ENCODE measurements at regions not wholly inside any gene's neighbourhood (a gene's known extent, or its start where the extent isn't known, plus 50 kb on each side); places are given as distances from the start of the nearest gene placed in this dataset.

DNA sequence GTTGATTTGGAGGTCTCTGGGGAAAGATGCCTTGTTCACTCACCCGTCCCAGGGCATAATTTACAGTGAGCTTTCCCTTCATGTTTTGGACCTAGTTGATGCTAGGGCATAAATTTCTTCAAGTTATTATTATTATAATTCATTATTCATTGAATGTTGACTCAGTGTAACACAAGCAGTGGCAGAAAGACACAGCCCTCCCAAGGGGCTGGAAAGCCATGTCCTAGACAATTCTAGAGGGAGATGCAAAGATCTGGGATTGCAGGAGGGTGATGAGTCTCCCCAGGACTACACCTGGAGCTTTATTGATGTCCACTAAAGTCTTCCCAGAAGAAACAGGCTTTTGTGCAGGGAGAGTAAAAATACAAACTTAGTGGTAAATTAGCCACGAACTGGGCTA is 322.0 kb upstream of the MOCS1 start:
- no peaks in the 10 kb centered on the region for H3K9me3 ChIP-seq (ENCODE audit: control insufficient read depth, insufficient read depth, low read length)
- no peak for ATAC-seq (ENCODE audit: low read depth)
- CTCF ChIA-PET: no interaction called here

More for the DNA sequence above, 322.0 kb upstream of the MOCS1 start:
- no peak overlapping the region for H3K9ac ChIP-seq (ENCODE audit: low read depth, low read length)
- intact Hi-C loops (cut with micrococcal nuclease): no loop called here
- no peak overlapping the region for H2BK120ac ChIP-seq (ENCODE audit: low read depth, low read length)
- H4K8ac ChIP-seq (ENCODE audit: low read depth in 2 of 2, low read length in 2 of 2): no peak overlapping the region
- H3K18ac ChIP-seq (ENCODE audit: low read depth, low read length): no peak overlapping the region
- no peak overlapping the region for H3K56ac ChIP-seq (ENCODE audit: extremely low read depth, insufficient read depth, low read length)
- no peak overlapping the region for H3K14ac ChIP-seq (replicated peaks; ENCODE audit: low read depth, low read length)
- no peak overlapping the region for H3K4me3 ChIP-seq (ENCODE audit: insufficient read depth, low read depth, low read length)
- H2AFZ ChIP-seq (replicated peaks; ENCODE audit: low read length, poor library complexity): no peak overlapping the region
- H3K27ac ChIP-seq (ENCODE audit: insufficient read depth, low read length): no peak overlapping the region
- no peak overlapping the region for H2AK5ac ChIP-seq (ENCODE audit: low read depth, low read length)
- H3K36me3 ChIP-seq (ENCODE audit: control insufficient read depth, insufficient read depth, low read length): no peaks in the 10 kb centered on the region
- no peak overlapping the region for H2BK20ac ChIP-seq (ENCODE audit: low read depth, low read length)
- H3K79me1 ChIP-seq (ENCODE audit: low read depth in 1 of 2, low read length in 2 of 2): no peaks in the 10 kb centered on the region
- BruUV-seq (replicated peaks): no TSS peak
- H3K4me1 ChIP-seq (ENCODE audit: control insufficient read depth, insufficient read depth, low read length): no peaks in the 10 kb centered on the region
- no peak for TF ChIP-seq RCOR1 (IDR thresholded peaks at IDR 0.05; ENCODE audit: insufficient replicate concordance, low read length)
- TF ChIP-seq, protein P1, sequence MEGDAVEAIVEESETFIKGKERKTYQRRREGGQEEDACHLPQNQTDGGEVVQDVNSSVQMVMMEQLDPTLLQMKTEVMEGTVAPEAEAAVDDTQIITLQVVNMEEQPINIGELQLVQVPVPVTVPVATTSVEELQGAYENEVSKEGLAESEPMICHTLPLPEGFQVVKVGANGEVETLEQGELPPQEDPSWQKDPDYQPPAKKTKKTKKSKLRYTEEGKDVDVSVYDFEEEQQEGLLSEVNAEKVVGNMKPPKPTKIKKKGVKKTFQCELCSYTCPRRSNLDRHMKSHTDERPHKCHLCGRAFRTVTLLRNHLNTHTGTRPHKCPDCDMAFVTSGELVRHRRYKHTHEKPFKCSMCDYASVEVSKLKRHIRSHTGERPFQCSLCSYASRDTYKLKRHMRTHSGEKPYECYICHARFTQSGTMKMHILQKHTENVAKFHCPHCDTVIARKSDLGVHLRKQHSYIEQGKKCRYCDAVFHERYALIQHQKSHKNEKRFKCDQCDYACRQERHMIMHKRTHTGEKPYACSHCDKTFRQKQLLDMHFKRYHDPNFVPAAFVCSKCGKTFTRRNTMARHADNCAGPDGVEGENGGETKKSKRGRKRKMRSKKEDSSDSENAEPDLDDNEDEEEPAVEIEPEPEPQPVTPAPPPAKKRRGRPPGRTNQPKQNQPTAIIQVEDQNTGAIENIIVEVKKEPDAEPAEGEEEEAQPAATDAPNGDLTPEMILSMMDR (conservative IDR thresholded peaks at IDR 0.05; ENCODE audit: low read depth, low read length): no peak
- TF ChIP-seq CEBPB (IDR thresholded peaks at IDR 0.05; ENCODE audit: low read depth, low read length): no peak
- TF ChIP-seq MAZ (IDR thresholded peaks at IDR 0.05; ENCODE audit: borderline replicate concordance, low read depth, low read length): no peak
- TF ChIP-seq POLR2A (IDR thresholded peaks at IDR 0.05; ENCODE audit: low read depth, low read length): no peak
- TF ChIP-seq MXI1 (IDR thresholded peaks at IDR 0.05; ENCODE audit: borderline replicate concordance, low read depth, low read length): no peak
- TF ChIP-seq BHLHE40 (IDR thresholded peaks at IDR 0.05; ENCODE audit: low read depth, low read length): no peak
- TF ChIP-seq, protein P2, sequence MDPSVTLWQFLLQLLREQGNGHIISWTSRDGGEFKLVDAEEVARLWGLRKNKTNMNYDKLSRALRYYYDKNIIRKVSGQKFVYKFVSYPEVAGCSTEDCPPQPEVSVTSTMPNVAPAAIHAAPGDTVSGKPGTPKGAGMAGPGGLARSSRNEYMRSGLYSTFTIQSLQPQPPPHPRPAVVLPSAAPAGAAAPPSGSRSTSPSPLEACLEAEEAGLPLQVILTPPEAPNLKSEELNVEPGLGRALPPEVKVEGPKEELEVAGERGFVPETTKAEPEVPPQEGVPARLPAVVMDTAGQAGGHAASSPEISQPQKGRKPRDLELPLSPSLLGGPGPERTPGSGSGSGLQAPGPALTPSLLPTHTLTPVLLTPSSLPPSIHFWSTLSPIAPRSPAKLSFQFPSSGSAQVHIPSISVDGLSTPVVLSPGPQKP (IDR thresholded peaks at IDR 0.05; ENCODE audit: borderline replicate concordance, low read depth, low read length): no peak
- no peak for TF ChIP-seq SMC3 (IDR thresholded peaks at IDR 0.05; ENCODE audit: low read depth, low read length)
- TF ChIP-seq NFE2L2 (IDR thresholded peaks at IDR 0.05; ENCODE audit: low read depth, low read length): no peak
- TF ChIP-seq RAD21 (IDR thresholded peaks at IDR 0.05; ENCODE audit: low read length): no peak
- no peak for TF ChIP-seq MAFK (IDR thresholded peaks at IDR 0.05; ENCODE audit: low read depth, low read length)
- TF ChIP-seq, protein P3, sequence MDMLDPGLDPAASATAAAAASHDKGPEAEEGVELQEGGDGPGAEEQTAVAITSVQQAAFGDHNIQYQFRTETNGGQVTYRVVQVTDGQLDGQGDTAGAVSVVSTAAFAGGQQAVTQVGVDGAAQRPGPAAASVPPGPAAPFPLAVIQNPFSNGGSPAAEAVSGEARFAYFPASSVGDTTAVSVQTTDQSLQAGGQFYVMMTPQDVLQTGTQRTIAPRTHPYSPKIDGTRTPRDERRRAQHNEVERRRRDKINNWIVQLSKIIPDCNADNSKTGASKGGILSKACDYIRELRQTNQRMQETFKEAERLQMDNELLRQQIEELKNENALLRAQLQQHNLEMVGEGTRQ (IDR thresholded peaks at IDR 0.05; ENCODE audit: low read depth, low read length): no peak
- TF ChIP-seq CHD1 (IDR thresholded peaks at IDR 0.05; ENCODE audit: low read depth, low read length): no peak
- no peak for TF ChIP-seq FOS (IDR thresholded peaks at IDR 0.05; ENCODE audit: low read depth, low read length)
- TF ChIP-seq RFX5 (IDR thresholded peaks at IDR 0.05; ENCODE audit: low read depth, low read length): no peak
- no peak overlapping the region for H3K23ac ChIP-seq (ENCODE audit: low read depth, low read length)
- in situ Hi-C loops (cut with MboI; ENCODE audit: low sequenced_read_pairs): no loop called here
- no peak overlapping the region for H4K91ac ChIP-seq (ENCODE audit: insufficient read depth, low read depth, low read length)
- H3K27me3 ChIP-seq (ENCODE audit: control insufficient read depth, insufficient read depth, low read length): no peaks in the 10 kb centered on the region
- H3K4me2 ChIP-seq (ENCODE audit: low read depth, low read length): no peak overlapping the region
- no peak overlapping the region for H2BK5ac ChIP-seq (ENCODE audit: low read depth, low read length, poor library complexity, severe bottlenecking)
- H4K20me1 ChIP-seq (ENCODE audit: insufficient read depth, low read length): no peaks in the 10 kb centered on the region
- dilution Hi-C loops (cut with HindIII; ENCODE audit: low sequenced_read_pairs, unreplicated experiment): no loop called here
- POLR2A ChIA-PET (ENCODE audit: unreplicated experiment): no interaction called here
- DNase-seq: no peak
- no peak overlapping the region for H2BK15ac ChIP-seq (ENCODE audit: low read depth, low read length)
- H4K5ac ChIP-seq (ENCODE audit: low read depth, low read length): no peak overlapping the region
- no peaks in the 10 kb centered on the region for H3K9me1 ChIP-seq (ENCODE audit: insufficient read depth, low read length)
- no peak overlapping the region for H3K4ac ChIP-seq (ENCODE audit: low read depth, low read length)
- no peak overlapping the region for H2AK9ac ChIP-seq (replicated peaks; ENCODE audit: low read depth, low read length, poor library complexity)
- WGBS, 2 experiments (ENCODE audit: extremely low coverage in 2 of 2, insufficient read length in 1 of 2): no CpG with 5 or more reads among the region's 2 CpGs

All from IMR-90 (cell line).